HCT116 (cell line): ENCODE measurements at regions not wholly inside any gene's neighbourhood (a gene's known extent, or its start where the extent isn't known, plus 50 kb on each side); places are given as distances from the start of the nearest gene placed in this dataset.

Experiments used
- ATAC-seq: fragments of 200-7000 bp; cut with Tn5 transposase; 2 replicates; pipeline ENCODE4 v1.9.1; 2020; ENCODE audit warnings: mild to moderate bottlenecking, moderate library complexity
- BruUV-seq: library from RNA; stranded (reverse); fragments of 400-500 nt; replicated peaks from 2 replicates; lab custom pipeline; 2021; lab: Mats Ljungman, UMichigan
- CTCF ChIA-PET: fragments of 300-600 bp; sonication (Branson Sonifier 250); formaldehyde crosslinking; loops from one replicate; lab custom pipeline; 2021; ENCODE audit warnings: antibody characterized with exemption; lab: Charles Lee
- POLR2A ChIA-PET: fragments of 300-600, 350-600 bp; sonication (Branson Sonifier 250); formaldehyde crosslinking; loops from one replicate; lab custom pipeline; 2021; ENCODE audit warnings: antibody characterized with exemption; lab: Charles Lee
- RAD21 ChIA-PET, 2 experiments: fragments of 300-600 bp; sonication (Branson Sonifier 250); formaldehyde crosslinking; loops; one replicate each; lab custom pipeline; 2023; ENCODE audit warnings: low total read pairs in 2 of 2; ENCODE audit not compliant: uncharacterized antibody in 2 of 2, unreplicated experiment in 2 of 2, low non-redundant PET in 1 of 2; lab: Charles Lee
- DNase-seq: peaks from one replicate; pipeline ENCODE4 v3.0.0-alpha.2; 2010; ENCODE audit warnings: low read depth, low spot score
- H2AFZ ChIP-seq: fragments of 200-600 bp; shearing (Covaris generic), sonication (generic); 2 replicates; pipeline ENCODE4 v1.6.1; 2017; ENCODE audit warnings: low read depth, mixed run types, mixed read lengths, antibody characterized with exemption, low read length; ENCODE audit not compliant: poor library complexity, severe bottlenecking
- H3K27ac ChIP-seq: 2 replicates; pipeline ENCODE4 v1.5.1; 2012; ENCODE audit warnings: low read depth, low read length
- H3K27me3 ChIP-seq: fragments of 200-600 bp; sonication (generic); 2 replicates; pipeline ENCODE4 v1.6.1; 2016; ENCODE audit warnings: mixed run types, low read length, mixed read lengths; ENCODE audit not compliant: insufficient read depth
- H3K36me3 ChIP-seq, 2 experiments: fragments of 200-500 bp in 1 of 2; fragments of 200-600 bp in 1 of 2; sonication (Bioruptor generic) in 1 of 2; sonication (generic) in 1 of 2; 2 replicates each; pipeline versions ENCODE4 v1.5.1 to v1.6.1; 2014 to 2016; ENCODE audit warnings: low read length in 2 of 2, inconsistent platforms in 1 of 2, mixed read lengths in 1 of 2, mixed run types in 1 of 2; ENCODE audit not compliant: insufficient read depth in 2 of 2, control insufficient read depth in 1 of 2
- H3K4me1 ChIP-seq, 2 experiments: fragments of 200-600 bp in 1 of 2; sonication (generic) in 1 of 2; 2 replicates each; pipeline versions ENCODE4 v1.5.1 to v1.6.1; 2012 to 2017; ENCODE audit warnings: low read length in 2 of 2, inconsistent platforms in 1 of 2, mild to moderate bottlenecking in 1 of 2, mixed read lengths in 1 of 2, mixed run types in 1 of 2, moderate library complexity in 1 of 2; ENCODE audit not compliant: insufficient read depth in 2 of 2, control insufficient read depth in 1 of 2
- H3K4me2 ChIP-seq: fragments of 200-600 bp; sonication (generic); 2 replicates; pipeline ENCODE4 v1.6.1; 2017; ENCODE audit warnings: mixed run types, low read length, mixed read lengths
- H3K4me3 ChIP-seq, 2 experiments: fragments of 200-600 bp in 1 of 2; sonication (generic) in 1 of 2; replicated peaks in 1 of 2; 2 replicates each; pipeline ENCODE4 v1.5.1; 2011 to 2016; ENCODE audit warnings: low read length in 2 of 2, control low read depth in 1 of 2, low read depth in 1 of 2, mild to moderate bottlenecking in 1 of 2, mixed read lengths in 1 of 2, mixed run types in 1 of 2
- H3K79me2 ChIP-seq: fragments of 200-600 bp; sonication (generic); 2 replicates; pipeline ENCODE4 v1.6.1; 2017; ENCODE audit warnings: mild to moderate bottlenecking, mixed run types, low read length, moderate library complexity, mixed read lengths; ENCODE audit not compliant: insufficient read depth
- H3K9ac ChIP-seq: fragments of 200-600 bp; sonication (generic); 2 replicates; pipeline ENCODE4 v1.6.1; 2016; ENCODE audit warnings: low read length, mixed read lengths
- H3K9me2 ChIP-seq: fragments of 200-600 bp; sonication (generic), shearing (Covaris generic); 2 replicates; pipeline ENCODE4 v1.6.1; 2017; ENCODE audit warnings: mixed run types, mild to moderate bottlenecking, moderate library complexity; ENCODE audit not compliant: insufficient read depth
- H3K9me3 ChIP-seq, 2 experiments: fragments of 200-500 bp in 1 of 2; fragments of 200-600 bp in 1 of 2; sonication (Bioruptor generic) in 1 of 2; sonication (generic) in 1 of 2; 2 replicates each; pipeline ENCODE4 v1.6.1; 2014 to 2017; ENCODE audit warnings: low read length in 2 of 2, mixed read lengths in 2 of 2, inconsistent platforms in 1 of 2, low read depth in 1 of 2, mild to moderate bottlenecking in 1 of 2, mixed run types in 1 of 2, moderate library complexity in 1 of 2; ENCODE audit not compliant: control insufficient read depth in 1 of 2, insufficient read depth in 1 of 2
- H4K20me1 ChIP-seq: fragments of 200-600 bp; sonication (generic), shearing (Covaris generic); 2 replicates; pipeline ENCODE4 v1.6.1; 2017; ENCODE audit warnings: mixed run types, mild to moderate bottlenecking, moderate library complexity; ENCODE audit not compliant: insufficient read depth
- CBX3 ChIP-seq: IDR thresholded peaks from 2 replicates; pipeline ENCODE4 v1.6.1; 2012; ENCODE audit warnings: low read depth
- CEBPB ChIP-seq: IDR thresholded peaks from 2 replicates; pipeline ENCODE4 v1.6.1; 2012; ENCODE audit warnings: low read depth
- CTCF ChIP-seq, 3 experiments: fragments of 200-600 bp in 1 of 3; sonication (generic) in 1 of 3; IDR thresholded peaks in 2 of 3; conservative IDR thresholded peaks in 1 of 3; 2 replicates each; pipeline ENCODE4 v1.5.1; 2012 to 2017; ENCODE audit warnings: low read depth in 2 of 3, low read length in 2 of 3, antibody characterized with exemption in 1 of 3, borderline replicate concordance in 1 of 3, control low read depth in 1 of 3, mild to moderate bottlenecking in 1 of 3, mixed read lengths in 1 of 3, mixed run types in 1 of 3, moderate library complexity in 1 of 3; ENCODE audit not compliant: insufficient read depth in 1 of 3
- EGR1 ChIP-seq: IDR thresholded peaks from 2 replicates; pipeline ENCODE4 v1.6.1; 2012; ENCODE audit warnings: low read depth
- EZH2phosphoT487 ChIP-seq: fragments of 200-600 bp; IDR thresholded peaks from 2 replicates; pipeline ENCODE4 v1.6.1; 2018; ENCODE audit warnings: antibody characterized with exemption, borderline replicate concordance
- FOSL1 ChIP-seq: IDR thresholded peaks from 2 replicates; pipeline ENCODE4 v1.6.1; 2012; ENCODE audit warnings: low read depth
- JUND ChIP-seq: IDR thresholded peaks from 2 replicates; pipeline ENCODE4 v1.6.1; 2012
- POLR2A ChIP-seq: IDR thresholded peaks from 2 replicates; pipeline ENCODE4 v1.7.0; 2011; ENCODE audit warnings: borderline replicate concordance; ENCODE audit not compliant: insufficient read depth, insufficient read length; ENCODE audit errors: extremely low read depth
- POLR2AphosphoS5 ChIP-seq: IDR thresholded peaks from 2 replicates; pipeline ENCODE4 v1.6.1; 2011; ENCODE audit warnings: mild to moderate bottlenecking, low read depth, low read length, moderate library complexity
- RAD21 ChIP-seq: IDR thresholded peaks from 2 replicates; pipeline ENCODE4 v1.6.1; 2012; ENCODE audit warnings: low read depth, mild to moderate bottlenecking
- REST ChIP-seq: IDR thresholded peaks from 2 replicates; pipeline ENCODE4 v1.6.1; 2012; ENCODE audit warnings: low read depth
- SIN3A ChIP-seq: IDR thresholded peaks from 2 replicates; pipeline ENCODE4 v1.6.1; 2012; ENCODE audit warnings: low read depth
- SP1 ChIP-seq: IDR thresholded peaks from 2 replicates; pipeline ENCODE4 v1.6.1; 2012; ENCODE audit warnings: low read depth
- SRF ChIP-seq: IDR thresholded peaks from 2 replicates; pipeline ENCODE4 v1.6.1; 2012; ENCODE audit warnings: low read depth
- YY1 ChIP-seq: IDR thresholded peaks from 2 replicates; pipeline ENCODE4 v1.6.1; 2011; ENCODE audit warnings: low read length, low read depth, moderate library complexity, mild to moderate bottlenecking; ENCODE audit not compliant: insufficient replicate concordance; ENCODE audit errors: extremely low read depth
- ZFX ChIP-seq: fragments of 450-650 bp; IDR thresholded peaks from 2 replicates; pipeline ENCODE4 v1.6.1; 2017
- ZNF274 ChIP-seq: fragments of 200-500 bp; sonication (Bioruptor generic); IDR thresholded peaks from 2 replicates; pipeline ENCODE4 v1.6.1; 2014; ENCODE audit warnings: mild to moderate bottlenecking, low read depth, low read length, inconsistent platforms
- intact Hi-C: fragments of 100-400 bp; cut with micrococcal nuclease; formaldehyde crosslinking; loops from 2 replicates; pipeline ENCODE4 v1.10.0; 2022
- TF ChIP-seq, protein P1 (sequence below): IDR thresholded peaks from 2 replicates; pipeline ENCODE4 v1.6.1; 2012
- TF ChIP-seq, protein P2 (sequence below): IDR thresholded peaks from 2 replicates; pipeline ENCODE4 v1.6.1; 2012

- DNase-seq (no peak), ATAC-seq (no peak)
- H3K27me3 ChIP-seq = no peaks in the 10 kb centered on the region
- H3K4me2 ChIP-seq = no peak overlapping the region
- no peaks in the 10 kb centered on the region for H4K20me1 ChIP-seq
- no peak overlapping the region for H2AFZ ChIP-seq
- H3K9me3 ChIP-seq = no peaks in the 10 kb centered on the region
- no peak overlapping the region for H3K27ac ChIP-seq
- H3K4me3 ChIP-seq = no peak overlapping the region
- no peak for TF ChIP-seq POLR2A
- TF ChIP-seq CEBPB = no peak
- no peak for TF ChIP-seq SP1
- no peak for TF ChIP-seq EGR1
- TF ChIP-seq REST = no peak
- TF ChIP-seq, protein P1, sequence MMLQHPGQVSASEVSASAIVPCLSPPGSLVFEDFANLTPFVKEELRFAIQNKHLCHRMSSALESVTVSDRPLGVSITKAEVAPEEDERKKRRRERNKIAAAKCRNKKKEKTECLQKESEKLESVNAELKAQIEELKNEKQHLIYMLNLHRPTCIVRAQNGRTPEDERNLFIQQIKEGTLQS = no peak
- no peak for TF ChIP-seq ZNF274
- TF ChIP-seq JUND = no peak
- TF ChIP-seq CBX3 = no peak
- TF ChIP-seq RAD21 = no peak
- no peak for TF ChIP-seq POLR2AphosphoS5
- no peak for TF ChIP-seq FOSL1
- TF ChIP-seq SRF = no peak
- TF ChIP-seq EZH2phosphoT487 = no peak
- no peak for TF ChIP-seq SIN3A
- TF ChIP-seq CTCF (IDR thresholded peaks at IDR 0.05 in 2 of 3, conservative IDR thresholded peaks at IDR 0.05 in 1 of 3; ENCODE audit: borderline replicate concordance in 1 of 3, insufficient read depth in 1 of 3, low read depth in 2 of 3, low read length in 2 of 3) = no peak
- TF ChIP-seq, protein P2, sequence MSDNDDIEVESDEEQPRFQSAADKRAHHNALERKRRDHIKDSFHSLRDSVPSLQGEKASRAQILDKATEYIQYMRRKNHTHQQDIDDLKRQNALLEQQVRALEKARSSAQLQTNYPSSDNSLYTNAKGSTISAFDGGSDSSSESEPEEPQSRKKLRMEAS = no peak
- TF ChIP-seq ZFX = no peak
- TF ChIP-seq YY1 = no peak
- H3K36me3 ChIP-seq = no peaks in the 10 kb centered on the region
- ChIA-PET RAD21 (no interaction called here), POLR2A (no interaction called here), CTCF (no interaction called here)
- no peaks in the 10 kb centered on the region for H3K4me1 ChIP-seq
- H3K9me2 ChIP-seq = no peaks in the 10 kb centered on the region
- intact Hi-C loops = no loop called here
- no peak overlapping the region for H3K9ac ChIP-seq
- no peaks in the 10 kb centered on the region for H3K79me2 ChIP-seq
- BruUV-seq = no TSS peak
Measured at GRCh38 chrX:129247642-129248041, 275.6 kb downstream of the SMARCA1 start.
